K562 (cell line): ENCODE measurements at regions not wholly inside any gene's neighbourhood (a gene's known extent, or its start where the extent isn't known, plus 50 kb on each side); places are given as distances from the start of the nearest gene placed in this dataset.

Experiments used
- ATAC-seq: fragments of 200-7000 bp; cut with Tn5 transposase; 3 replicates; pipeline ENCODE4 v1.9.1; 2020; ENCODE audit warnings: moderate library complexity
- BruUV-seq: library from RNA; stranded (reverse); fragments of 400-500 nt; replicated peaks from 2 replicates; lab custom pipeline; 2021; lab: Mats Ljungman, UMichigan
- CTCF ChIA-PET: fragments of 300-600 bp; formaldehyde crosslinking; extraction: SDS; loops from one replicate; lab custom pipeline; 2021; ENCODE audit warnings: low intra/inter-chr PET ratio; lab: Yijun Ruan, JAX
- POLR2A ChIA-PET: fragments of 300-600, 350-650 bp; sonication (Branson Sonifier 250); formaldehyde crosslinking; extraction: SDS; loops from one replicate; lab custom pipeline; 2021; ENCODE audit warnings: antibody characterized with exemption, inconsistent platforms; lab: Yijun Ruan, JAX
- DNase-seq, 4 experiments: peaks; one replicate each; pipeline versions ENCODE4 v3.0.0 to v3.0.0-alpha.2; 2011 to 2018; ENCODE audit warnings: low spot score in 3 of 4, mixed read lengths in 3 of 4; ENCODE audit errors: extremely low read depth in 1 of 4
- FAIRE-seq: peaks from 2 replicates; lab custom pipeline; 2011; peaks lifted over from hg19 to GRCh38; lab: Jason Lieb, UNC
- H2AFZ ChIP-seq: 2 replicates; pipeline ENCODE4 v1.6.0; 2011; ENCODE audit warnings: low read depth, low read length, control low read depth, inconsistent platforms
- H3K27ac ChIP-seq: fragments of 200-600 bp; 3 replicates; pipeline ENCODE4 v1.8.0; 2011; ENCODE audit warnings: low read depth, mild to moderate bottlenecking, control low read depth, inconsistent platforms, low read length, moderate library complexity, mixed read lengths; ENCODE audit errors: extremely low read depth
- H3K27me3 ChIP-seq, 2 experiments: fragments of 300-600 bp in 1 of 2; 2 replicates in 1 of 2; 3 replicates in 1 of 2; pipeline versions ENCODE4 v1.6.0 to v1.8.0; 2011; ENCODE audit warnings: inconsistent platforms in 2 of 2, low read length in 2 of 2, mild to moderate bottlenecking in 1 of 2, mixed read lengths in 1 of 2, moderate library complexity in 1 of 2; ENCODE audit not compliant: control insufficient read depth in 2 of 2, insufficient read depth in 2 of 2
- H3K36me3 ChIP-seq: fragments of 300-600 bp; 3 replicates; pipeline ENCODE4 v1.8.0; 2011; ENCODE audit warnings: mild to moderate bottlenecking, low read length, inconsistent platforms; ENCODE audit not compliant: control insufficient read depth, insufficient read depth
- H3K4me1 ChIP-seq, 2 experiments: fragments of 200-600 bp in 1 of 2; replicated peaks in 1 of 2; 2 replicates in 1 of 2; 3 replicates in 1 of 2; pipeline versions ENCODE4 v1.5.1 to v1.8.0; 2011; ENCODE audit warnings: inconsistent platforms in 2 of 2, low read length in 2 of 2, mild to moderate bottlenecking in 1 of 2, mixed read lengths in 1 of 2, moderate library complexity in 1 of 2; ENCODE audit not compliant: control insufficient read depth in 2 of 2, insufficient read depth in 2 of 2
- H3K4me2 ChIP-seq: 2 replicates; pipeline ENCODE4 v1.6.1; 2011; ENCODE audit warnings: low read length, control low read depth, inconsistent platforms, mixed read lengths; ENCODE audit not compliant: insufficient read depth
- H3K4me3 ChIP-seq: fragments of 200-600 bp; sonication (generic), shearing (Covaris generic); 2 replicates; pipeline ENCODE4 v1.5.1; 2016; ENCODE audit warnings: control low read depth, inconsistent platforms
- H3K79me2 ChIP-seq: fragments of 200-600 bp; 3 replicates; pipeline ENCODE4 v1.8.0; 2011; ENCODE audit warnings: low read length, inconsistent platforms; ENCODE audit not compliant: control insufficient read depth, insufficient read depth
- H3K9ac ChIP-seq, 2 experiments: 2 replicates each; pipeline versions ENCODE4 v1.6.0 to v1.6.1; 2011; ENCODE audit warnings: low read depth in 2 of 2, low read length in 2 of 2, control low read depth in 1 of 2, inconsistent platforms in 1 of 2, mild to moderate bottlenecking in 1 of 2, mixed read lengths in 1 of 2; ENCODE audit not compliant: insufficient read depth in 1 of 2
- H3K9me1 ChIP-seq: one replicate; pipeline ENCODE4 v1.6.0; 2011; ENCODE audit warnings: inconsistent platforms, mild to moderate bottlenecking, low read length, moderate library complexity; ENCODE audit not compliant: control insufficient read depth, insufficient read depth
- H3K9me3 ChIP-seq: replicated peaks from 2 replicates; pipeline ENCODE4 v1.5.1; 2011; ENCODE audit warnings: low read depth, low read length, inconsistent platforms; ENCODE audit not compliant: control insufficient read depth, insufficient read depth
- H4K20me1 ChIP-seq: replicated peaks from 2 replicates; pipeline ENCODE4 v1.6.1; 2011; ENCODE audit warnings: low read length, inconsistent platforms, mixed read lengths; ENCODE audit not compliant: control insufficient read depth, insufficient read depth
- FOXK1 ChIP-seq: sonication (generic); formaldehyde crosslinking; IDR thresholded peaks from 2 replicates; pipeline ENCODE4 v1.8.0; 2022; ENCODE audit warnings: missing genetic modification reagents, mild to moderate bottlenecking, borderline replicate concordance
- MECOM ChIP-seq: fragments of 250-450 bp; sonication (Bioruptor Pico); IDR thresholded peaks from 2 replicates; pipeline ENCODE4 v1.8.0; 2022; ENCODE audit warnings: inconsistent platforms
- MXI1 ChIP-seq: IDR thresholded peaks from 2 replicates; pipeline ENCODE4 v1.6.1; 2011; ENCODE audit warnings: low read depth, mild to moderate bottlenecking, improper control_type of control experiment, low read length
- POLR2AphosphoS2 ChIP-seq: IDR thresholded peaks from 2 replicates; pipeline ENCODE4 v1.6.1; 2012; ENCODE audit warnings: low read length, improper control_type of control experiment
- POLR2G ChIP-seq: fragments of 200-400 bp; formaldehyde crosslinking; IDR thresholded peaks from 2 replicates; pipeline ENCODE4 v1.6.1; 2017; ENCODE audit warnings: low read depth, mild to moderate bottlenecking, antibody characterized with exemption, low read length, moderate library complexity
- PTBP1 ChIP-seq: fragments of 200-400 bp; formaldehyde crosslinking; IDR thresholded peaks from 2 replicates; pipeline ENCODE4 v1.6.1; 2017; ENCODE audit warnings: low read depth, low read length
- PTTG1 ChIP-seq: fragments of 450-650 bp; IDR thresholded peaks from 2 replicates; pipeline ENCODE4 v1.6.1; 2016; ENCODE audit warnings: low read depth, mild to moderate bottlenecking, missing genetic modification characterization, missing compliant biosample characterization
- SUPT5H ChIP-seq: fragments of 450-650 bp; IDR thresholded peaks from 2 replicates; pipeline ENCODE4 v1.6.1; 2016
- ZBTB1 ChIP-seq: sonication (generic); formaldehyde crosslinking; IDR thresholded peaks from 2 replicates; pipeline ENCODE4 v1.8.1; 2023; ENCODE audit warnings: missing genetic modification reagents, low read depth, mild to moderate bottlenecking, borderline replicate concordance
- ZNF431 ChIP-seq: sonication (generic); formaldehyde crosslinking; IDR thresholded peaks from 2 replicates; pipeline ENCODE4 v1.8.0; 2022; ENCODE audit warnings: mild to moderate bottlenecking, missing genetic modification reagents
- ZNF699 ChIP-seq: fragments of 250-450 bp; sonication (Bioruptor Pico); IDR thresholded peaks from 2 replicates; pipeline ENCODE4 v1.8.0; 2021; ENCODE audit warnings: mild to moderate bottlenecking, moderate library complexity; ENCODE audit not compliant: insufficient replicate concordance
- WGBS: fragments of 100-300 bp; shearing (Covaris generic); methylation state at CpG from one replicate; pipeline ENCODE4 v1.1.6; 2016; ENCODE audit warnings: low coverage, mixed read lengths; ENCODE audit not compliant: insufficient coverage; ENCODE audit errors: missing lambda C conversion rate; 5-methylcytosine and 5-hydroxymethylcytosine counted together
- in situ Hi-C: fragments of 300-500 bp; cut with MboI; formaldehyde crosslinking; loops from 4 replicates; pipeline ENCODE4 v1.15.0; 2018; ENCODE audit warnings: inconsistent platforms, mixed read lengths
- intact Hi-C: fragments of 100-400 bp; cut with micrococcal nuclease; formaldehyde crosslinking; loops from 2 replicates; pipeline ENCODE4 v1.14.2; 2022
- TF ChIP-seq, protein P1 (sequence below): fragments of 450-650 bp; IDR thresholded peaks from 2 replicates; pipeline ENCODE4 v1.6.1; 2017; ENCODE audit warnings: mild to moderate bottlenecking, moderate library complexity
- TF ChIP-seq, protein P2 (sequence below): fragments of 450-650 bp; formaldehyde crosslinking; IDR thresholded peaks from 2 replicates; pipeline ENCODE4 v1.4.0; 2022; ENCODE audit warnings: mild to moderate bottlenecking, moderate library complexity

DNA sequence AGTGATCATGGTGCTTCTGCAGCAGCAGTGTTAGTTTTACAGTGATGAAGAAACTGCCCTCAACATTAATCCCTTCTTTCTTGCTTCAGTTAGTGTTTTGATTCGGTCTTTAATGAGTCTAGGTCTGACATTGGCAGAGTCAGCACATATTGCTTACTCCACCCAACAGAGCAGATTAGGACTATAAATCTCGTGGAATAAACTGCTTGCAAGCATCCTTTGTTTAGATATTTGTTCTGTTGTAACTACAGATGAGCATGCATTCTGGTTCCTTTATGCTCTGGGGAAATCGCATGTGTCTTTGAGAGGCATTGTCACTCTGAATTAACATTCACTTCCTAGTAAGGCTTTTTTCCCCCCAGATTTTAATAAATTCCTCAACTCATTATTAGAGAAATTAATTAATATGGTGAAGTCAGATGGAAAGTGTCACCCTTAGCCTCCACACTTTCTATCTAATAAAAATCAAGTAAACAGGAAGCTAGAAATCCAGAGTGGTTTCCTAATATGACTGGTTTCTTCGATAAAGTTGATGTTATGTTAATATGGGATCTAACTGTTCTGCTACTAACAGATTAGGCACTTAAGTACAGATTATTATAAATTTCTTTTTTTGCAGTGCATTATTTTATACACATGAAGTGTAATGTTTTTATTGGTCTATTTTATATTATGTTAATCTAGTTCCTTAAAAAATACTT is 86.2 kb upstream of the SSTR1 start:
- intact Hi-C loops, result no loop called here
- whole genome bisulfite sequencing, result 0% methylated on average over 4 of the region's 4 CpGs
- Histone ChIP-seq H3K27ac (no peak overlapping the region), H3K9me1 (no peaks in the 10 kb centered on the region), H3K36me3 (no peaks in the 10 kb centered on the region), H3K79me2 (no peaks in the 10 kb centered on the region), H3K9ac (no peak overlapping the region), H4K20me1 (no peaks in the 10 kb centered on the region), H3K4me1 (no peaks in the 10 kb centered on the region), H3K4me3 (no peak overlapping the region), H3K9me3 (no peaks in the 10 kb centered on the region), H3K27me3 (no peaks in the 10 kb centered on the region), H3K4me2 (no peak overlapping the region), H2AFZ (no peak overlapping the region)
- ChIA-PET POLR2A (no interaction called here), CTCF (no interaction called here)
- DNase-seq (no peak), FAIRE-seq (no peak), ATAC-seq (no peak)
- TF ChIP-seq SUPT5H (no peak), ZNF699 (no peak), MXI1 (no peak), POLR2G (no peak), POLR2AphosphoS2 (no peak), PTBP1 (no peak), ZBTB1 (CRISPR knock-in tag) (no peak), MECOM (CRISPR knock-in tag) (no peak), PTTG1 (tag) (no peak), ZNF431 (CRISPR knock-in tag) (no peak), FOXK1 (no peak)
- TF ChIP-seq, protein P1, sequence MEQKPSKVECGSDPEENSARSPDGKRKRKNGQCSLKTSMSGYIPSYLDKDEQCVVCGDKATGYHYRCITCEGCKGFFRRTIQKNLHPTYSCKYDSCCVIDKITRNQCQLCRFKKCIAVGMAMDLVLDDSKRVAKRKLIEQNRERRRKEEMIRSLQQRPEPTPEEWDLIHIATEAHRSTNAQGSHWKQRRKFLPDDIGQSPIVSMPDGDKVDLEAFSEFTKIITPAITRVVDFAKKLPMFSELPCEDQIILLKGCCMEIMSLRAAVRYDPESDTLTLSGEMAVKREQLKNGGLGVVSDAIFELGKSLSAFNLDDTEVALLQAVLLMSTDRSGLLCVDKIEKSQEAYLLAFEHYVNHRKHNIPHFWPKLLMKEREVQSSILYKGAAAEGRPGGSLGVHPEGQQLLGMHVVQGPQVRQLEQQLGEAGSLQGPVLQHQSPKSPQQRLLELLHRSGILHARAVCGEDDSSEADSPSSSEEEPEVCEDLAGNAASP, result no peak
- TF ChIP-seq, protein P2, sequence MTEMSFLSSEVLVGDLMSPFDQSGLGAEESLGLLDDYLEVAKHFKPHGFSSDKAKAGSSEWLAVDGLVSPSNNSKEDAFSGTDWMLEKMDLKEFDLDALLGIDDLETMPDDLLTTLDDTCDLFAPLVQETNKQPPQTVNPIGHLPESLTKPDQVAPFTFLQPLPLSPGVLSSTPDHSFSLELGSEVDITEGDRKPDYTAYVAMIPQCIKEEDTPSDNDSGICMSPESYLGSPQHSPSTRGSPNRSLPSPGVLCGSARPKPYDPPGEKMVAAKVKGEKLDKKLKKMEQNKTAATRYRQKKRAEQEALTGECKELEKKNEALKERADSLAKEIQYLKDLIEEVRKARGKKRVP (CRISPR knock-in tag), result no peak
- in situ Hi-C loops, result no loop called here
- BruUV-seq, result no TSS peak
